ENCODE measurements at regions not wholly inside any gene's neighbourhood (a gene's known extent, or its start where the extent isn't known, plus 50 kb on each side); places are given as distances from the start of the nearest gene placed in this dataset.

DNA sequence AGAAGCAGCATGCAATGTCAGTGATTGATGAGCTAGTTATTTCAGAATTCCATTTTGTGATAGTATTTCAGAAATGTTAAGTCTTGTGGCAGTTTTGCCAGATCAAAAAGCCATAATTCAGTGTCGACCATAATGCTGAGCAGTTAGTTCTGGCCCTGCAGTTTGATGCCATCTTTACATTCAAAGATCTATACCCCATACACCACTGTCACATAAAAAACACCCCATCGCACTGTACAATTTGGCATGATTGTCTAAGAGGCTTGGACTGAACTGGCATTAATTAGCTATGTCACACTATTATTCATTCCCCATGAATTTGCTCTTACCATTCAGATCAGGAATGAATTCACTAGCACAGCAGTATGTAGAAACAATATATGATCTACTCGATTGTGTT is 127.7 kb upstream of the EPHA3 start:
- Histone ChIP-seq H3K9me3 (ENCODE audit: control insufficient read depth, low read length) (no peaks in the 10 kb centered on the region), H3K36me3 (ENCODE audit: control insufficient read depth, insufficient read depth, low read length) (no peaks in the 10 kb centered on the region), H3K4me1 (ENCODE audit: control insufficient read depth, insufficient read depth, low read length, poor library complexity, severe bottlenecking) (no peaks in the 10 kb centered on the region), H3K4me3 (ENCODE audit: extremely low read depth, insufficient read depth, low read length, poor library complexity, severe bottlenecking) (no peak overlapping the region), H3K27ac (ENCODE audit: low read depth, low read length, severe bottlenecking) (no peak overlapping the region)
- WGBS, 2 experiments (ENCODE audit: insufficient coverage in 2 of 2): 100% methylated on average over 2 to 3 of the region's 3 CpGs

DNA sequence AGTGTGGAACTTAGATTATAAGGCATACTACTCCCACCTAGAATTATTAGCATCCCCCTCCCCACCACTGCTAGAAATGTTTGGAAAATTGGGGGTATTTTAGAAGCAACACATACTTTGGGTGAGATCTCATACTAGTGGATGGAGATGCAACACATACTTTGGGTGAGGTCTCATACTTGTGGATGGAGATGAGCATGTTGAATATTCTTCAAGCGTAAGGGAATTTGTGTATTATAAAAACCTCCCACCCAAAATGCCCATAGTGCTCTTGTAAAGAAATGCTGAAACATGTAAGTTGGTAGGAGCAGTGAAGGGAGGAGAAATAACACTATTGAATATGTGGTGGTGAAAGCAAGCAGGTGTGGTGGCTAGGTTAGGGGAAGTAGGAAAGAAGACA is 124.0 kb upstream of the EPHA3 start:
- Histone ChIP-seq H3K36me3 (ENCODE audit: control insufficient read depth, insufficient read depth, low read length) (no peaks in the 10 kb centered on the region), H3K4me3 (ENCODE audit: extremely low read depth, insufficient read depth, low read length, poor library complexity, severe bottlenecking) (no peak overlapping the region), H3K4me1 (ENCODE audit: control insufficient read depth, insufficient read depth, low read length, poor library complexity, severe bottlenecking) (no peaks in the 10 kb centered on the region), H3K9me3 (ENCODE audit: control insufficient read depth, low read length) (no peaks in the 10 kb centered on the region), H3K27ac (ENCODE audit: low read depth, low read length, severe bottlenecking) (no peak overlapping the region)
- WGBS, 2 experiments (ENCODE audit: insufficient coverage in 2 of 2): no CpG with 5 or more reads among the region's 1 CpG

DNA sequence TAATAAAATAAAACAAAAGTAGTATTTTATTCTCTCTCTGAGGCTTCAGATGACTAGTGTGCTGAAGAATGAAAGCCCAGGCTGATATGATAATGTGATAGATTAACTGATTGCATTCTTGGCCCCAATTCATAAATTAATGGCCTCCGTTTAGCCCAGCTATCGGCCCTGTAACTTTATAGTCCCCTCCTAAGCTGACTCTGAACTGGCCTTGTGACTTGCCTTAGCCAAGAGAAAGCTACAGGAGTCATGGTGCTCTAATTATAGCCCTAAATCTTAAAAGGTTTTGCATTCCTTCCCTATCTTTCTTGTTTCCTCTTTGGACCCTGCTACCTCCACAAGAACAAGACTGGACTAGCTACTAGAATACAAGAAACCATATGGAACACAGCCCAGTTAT is 123.2 kb upstream of the EPHA3 start:
- 91 to 100% methylated on average over 2 of the region's 2 CpGs for WGBS, 2 experiments (ENCODE audit: insufficient coverage in 2 of 2)
- H3K4me3 ChIP-seq (ENCODE audit: extremely low read depth, insufficient read depth, low read length, poor library complexity, severe bottlenecking): no peak overlapping the region
- H3K36me3 ChIP-seq (ENCODE audit: control insufficient read depth, insufficient read depth, low read length): no peaks in the 10 kb centered on the region
- H3K4me1 ChIP-seq (ENCODE audit: control insufficient read depth, insufficient read depth, low read length, poor library complexity, severe bottlenecking): no peaks in the 10 kb centered on the region
- H3K27ac ChIP-seq (ENCODE audit: low read depth, low read length, severe bottlenecking): no peak overlapping the region
- H3K9me3 ChIP-seq (ENCODE audit: control insufficient read depth, low read length): no peaks in the 10 kb centered on the region

DNA sequence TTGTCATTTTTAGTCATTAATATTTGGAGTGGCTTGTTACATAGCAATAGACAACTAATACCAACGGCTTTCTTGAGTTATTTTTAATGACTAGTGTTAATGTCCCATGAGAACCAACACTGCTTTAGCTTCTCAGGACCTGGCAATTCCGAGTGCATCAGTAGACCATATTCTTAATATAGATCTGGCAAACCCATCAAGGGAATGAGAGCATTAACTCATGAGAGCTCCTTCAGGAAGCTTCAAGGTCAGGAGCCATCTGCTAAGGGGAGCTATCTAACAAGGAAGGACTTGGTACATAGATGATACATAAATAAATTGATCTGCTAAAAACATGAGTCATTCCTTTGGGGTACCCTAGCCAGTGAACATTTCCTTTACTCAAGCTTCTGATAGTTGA is 122.6 kb upstream of the EPHA3 start:
- H3K9me3 ChIP-seq (ENCODE audit: control insufficient read depth, low read length): no peaks in the 10 kb centered on the region
- H3K4me1 ChIP-seq (ENCODE audit: control insufficient read depth, insufficient read depth, low read length, poor library complexity, severe bottlenecking): no peaks in the 10 kb centered on the region
- WGBS, 2 experiments (ENCODE audit: insufficient coverage in 2 of 2): no CpG with 5 or more reads among the region's 2 CpGs
- no peak overlapping the region for H3K27ac ChIP-seq (ENCODE audit: low read depth, low read length, severe bottlenecking)
- H3K36me3 ChIP-seq (ENCODE audit: control insufficient read depth, insufficient read depth, low read length): no peaks in the 10 kb centered on the region
- no peak overlapping the region for H3K4me3 ChIP-seq (ENCODE audit: extremely low read depth, insufficient read depth, low read length, poor library complexity, severe bottlenecking)

DNA sequence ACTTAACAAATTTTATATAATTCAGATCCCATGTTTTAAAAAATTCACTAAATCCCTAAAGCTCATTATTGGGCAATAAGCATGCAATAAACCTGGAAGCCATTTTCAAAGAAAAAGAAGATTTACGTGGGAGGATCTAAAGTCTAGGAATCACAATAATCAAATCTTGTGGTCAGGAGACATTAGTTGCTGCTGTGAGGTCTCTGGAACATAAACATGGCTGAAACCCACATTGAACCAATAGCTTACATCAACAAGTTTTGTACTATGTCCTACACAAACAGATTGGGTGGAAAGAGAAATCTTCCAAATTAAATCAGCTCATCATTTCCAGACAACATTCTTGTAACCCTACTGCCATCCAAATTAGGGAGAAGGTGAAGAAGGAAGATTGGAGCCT is 121.9 kb upstream of the EPHA3 start:
- no peaks in the 10 kb centered on the region for H3K36me3 ChIP-seq (ENCODE audit: control insufficient read depth, insufficient read depth, low read length)
- H3K4me1 ChIP-seq (ENCODE audit: control insufficient read depth, insufficient read depth, low read length, poor library complexity, severe bottlenecking): no peaks in the 10 kb centered on the region
- no peak overlapping the region for H3K27ac ChIP-seq (ENCODE audit: low read depth, low read length, severe bottlenecking)
- no peak overlapping the region for H3K4me3 ChIP-seq (ENCODE audit: extremely low read depth, insufficient read depth, low read length, poor library complexity, severe bottlenecking)
- no CpG with 5 or more reads among the region's 1 CpG for WGBS, 2 experiments (ENCODE audit: insufficient coverage in 2 of 2)
- no peaks in the 10 kb centered on the region for H3K9me3 ChIP-seq (ENCODE audit: control insufficient read depth, low read length)

DNA sequence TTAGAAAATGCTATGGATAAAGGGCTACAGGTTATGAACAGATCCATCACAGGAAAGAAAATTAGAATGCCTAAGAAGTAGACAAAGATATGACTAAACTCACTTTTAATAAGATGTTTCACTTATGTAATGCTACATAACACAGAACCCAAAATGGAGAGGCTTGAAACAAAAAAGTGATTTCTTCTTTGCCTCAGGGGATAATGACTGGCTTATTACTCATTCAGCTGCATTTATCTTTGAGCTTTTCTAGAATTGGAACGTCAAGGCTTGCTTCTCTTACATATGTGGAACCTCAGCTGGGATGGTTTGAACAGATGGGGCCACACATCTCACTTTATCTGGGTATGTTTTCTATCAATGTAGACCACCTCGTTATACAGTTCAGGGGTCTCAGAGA is 120.6 kb upstream of the EPHA3 start:
- no peak overlapping the region for H3K27ac ChIP-seq (ENCODE audit: low read depth, low read length, severe bottlenecking)
- H3K9me3 ChIP-seq (ENCODE audit: control insufficient read depth, low read length): no peaks in the 10 kb centered on the region
- no peaks in the 10 kb centered on the region for H3K4me1 ChIP-seq (ENCODE audit: control insufficient read depth, insufficient read depth, low read length, poor library complexity, severe bottlenecking)
- no peak overlapping the region for H3K4me3 ChIP-seq (ENCODE audit: extremely low read depth, insufficient read depth, low read length, poor library complexity, severe bottlenecking)
- no peaks in the 10 kb centered on the region for H3K36me3 ChIP-seq (ENCODE audit: control insufficient read depth, insufficient read depth, low read length)
- no CpG with 5 or more reads among the region's 2 CpGs for WGBS, 2 experiments (ENCODE audit: insufficient coverage in 2 of 2)

DNA sequence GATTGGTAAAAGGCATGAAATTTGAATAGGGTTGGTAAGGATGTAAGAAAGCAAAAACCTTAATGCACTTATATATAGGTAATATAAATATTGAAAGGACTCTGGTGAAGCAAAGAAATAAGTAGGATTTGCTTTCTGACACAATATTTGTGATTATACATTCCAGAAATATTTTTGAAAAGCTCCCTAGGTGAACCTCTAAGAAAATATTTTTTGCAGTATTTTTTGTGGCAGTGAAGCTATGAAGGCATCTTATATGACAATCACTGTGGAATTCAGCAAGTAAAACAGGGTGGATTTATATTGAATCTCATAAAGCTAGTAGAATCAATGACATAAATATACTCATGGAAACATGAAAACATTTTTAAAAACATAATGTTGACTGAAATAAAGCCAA is 119.6 kb upstream of the EPHA3 start:
- no peaks in the 10 kb centered on the region for H3K9me3 ChIP-seq (ENCODE audit: control insufficient read depth, low read length)
- H3K4me3 ChIP-seq (ENCODE audit: extremely low read depth, insufficient read depth, low read length, poor library complexity, severe bottlenecking): no peak overlapping the region
- no peak overlapping the region for H3K27ac ChIP-seq (ENCODE audit: low read depth, low read length, severe bottlenecking)
- H3K4me1 ChIP-seq (ENCODE audit: control insufficient read depth, insufficient read depth, low read length, poor library complexity, severe bottlenecking): no peaks in the 10 kb centered on the region
- no peaks in the 10 kb centered on the region for H3K36me3 ChIP-seq (ENCODE audit: control insufficient read depth, insufficient read depth, low read length)

DNA sequence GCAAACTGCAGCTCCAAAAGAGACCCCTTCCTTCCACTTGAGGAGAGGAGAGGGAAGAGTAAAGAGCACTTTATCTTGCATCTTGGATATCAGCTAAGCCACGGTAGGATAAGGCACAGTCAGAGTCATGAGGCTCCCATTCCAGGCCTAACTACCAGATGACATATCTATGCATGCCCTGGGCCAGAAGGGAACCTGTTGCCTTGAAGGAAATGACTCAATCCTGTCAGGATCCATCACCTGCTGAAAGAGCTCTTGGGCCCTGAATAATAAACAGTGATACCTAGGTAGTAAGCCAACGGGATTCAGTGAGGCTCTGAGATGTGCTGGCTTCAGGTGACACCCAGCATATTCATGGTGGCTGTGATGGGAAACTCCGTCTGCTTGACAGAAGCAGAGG is 118.5 kb upstream of the EPHA3 start:
- H3K27ac ChIP-seq (ENCODE audit: low read depth, low read length, severe bottlenecking): no peak overlapping the region
- WGBS, 2 experiments (ENCODE audit: insufficient coverage in 2 of 2): 92 to 95% methylated on average over 3 of the region's 3 CpGs
- no peaks in the 10 kb centered on the region for H3K36me3 ChIP-seq (ENCODE audit: control insufficient read depth, insufficient read depth, low read length)
- no peak overlapping the region for H3K4me3 ChIP-seq (ENCODE audit: extremely low read depth, insufficient read depth, low read length, poor library complexity, severe bottlenecking)
- no peaks in the 10 kb centered on the region for H3K9me3 ChIP-seq (ENCODE audit: control insufficient read depth, low read length)
- H3K4me1 ChIP-seq (ENCODE audit: control insufficient read depth, insufficient read depth, low read length, poor library complexity, severe bottlenecking): no peaks in the 10 kb centered on the region

DNA sequence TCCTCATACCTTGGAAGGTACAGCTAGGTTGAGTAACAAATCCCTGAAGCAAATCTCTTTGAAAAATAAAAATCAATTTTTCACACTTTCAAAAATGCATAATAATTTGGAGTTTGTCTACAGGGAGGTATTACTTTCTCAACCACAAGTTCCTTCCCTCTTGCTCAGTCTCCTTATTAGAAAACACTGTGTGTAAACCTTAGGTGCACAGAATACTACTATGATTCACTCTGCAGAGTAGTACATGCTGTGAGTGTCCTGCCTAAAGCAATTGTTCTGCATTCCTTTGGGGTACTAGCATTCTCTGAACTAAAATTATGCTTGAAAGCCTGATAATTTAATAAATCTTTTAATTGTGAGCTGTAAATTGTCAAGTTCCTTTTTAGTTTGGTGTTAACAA is 115.9 kb upstream of the EPHA3 start:
- no peaks in the 10 kb centered on the region for H3K9me3 ChIP-seq (ENCODE audit: control insufficient read depth, low read length)

DNA sequence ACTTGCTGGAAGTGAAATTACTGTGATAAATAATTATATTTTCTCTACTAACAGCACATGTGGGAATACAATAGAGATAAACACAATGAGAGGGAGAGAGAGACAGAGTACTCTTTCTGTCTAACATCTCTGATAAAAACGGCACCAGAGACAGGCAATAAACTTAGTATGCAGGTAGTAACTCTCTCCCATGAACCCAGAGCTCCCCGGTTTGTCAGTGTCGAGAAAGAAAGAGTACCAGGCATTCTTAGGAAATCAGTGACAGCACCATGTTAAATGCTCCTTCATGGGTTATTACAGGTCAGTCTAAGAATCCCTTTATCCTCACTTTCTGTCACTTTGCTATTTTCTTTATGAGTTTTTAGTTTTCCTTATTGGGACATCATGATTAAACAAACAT is 110.7 kb upstream of the EPHA3 start:
- no peaks in the 10 kb centered on the region for H3K36me3 ChIP-seq (ENCODE audit: control insufficient read depth, insufficient read depth, low read length)
- H3K4me3 ChIP-seq (ENCODE audit: extremely low read depth, insufficient read depth, low read length, poor library complexity, severe bottlenecking): no peak overlapping the region
- no peaks in the 10 kb centered on the region for H3K4me1 ChIP-seq (ENCODE audit: control insufficient read depth, insufficient read depth, low read length, poor library complexity, severe bottlenecking)
- no peak overlapping the region for H3K27ac ChIP-seq (ENCODE audit: low read depth, low read length, severe bottlenecking)
- WGBS, 2 experiments (ENCODE audit: insufficient coverage in 2 of 2): 73 to 84% methylated on average over 2 of the region's 3 CpGs
- peaks cover 4% of the 10 kb centered on the region for H3K9me3 ChIP-seq (ENCODE audit: control insufficient read depth, low read length)

More for the DNA sequence above, 115.9 kb upstream of the EPHA3 start:
- no peak overlapping the region for H3K4me3 ChIP-seq (ENCODE audit: extremely low read depth, insufficient read depth, low read length, poor library complexity, severe bottlenecking)
- no peak overlapping the region for H3K27ac ChIP-seq (ENCODE audit: low read depth, low read length, severe bottlenecking)
- no peaks in the 10 kb centered on the region for H3K36me3 ChIP-seq (ENCODE audit: control insufficient read depth, insufficient read depth, low read length)
- H3K4me1 ChIP-seq (ENCODE audit: control insufficient read depth, insufficient read depth, low read length, poor library complexity, severe bottlenecking): no peaks in the 10 kb centered on the region

DNA sequence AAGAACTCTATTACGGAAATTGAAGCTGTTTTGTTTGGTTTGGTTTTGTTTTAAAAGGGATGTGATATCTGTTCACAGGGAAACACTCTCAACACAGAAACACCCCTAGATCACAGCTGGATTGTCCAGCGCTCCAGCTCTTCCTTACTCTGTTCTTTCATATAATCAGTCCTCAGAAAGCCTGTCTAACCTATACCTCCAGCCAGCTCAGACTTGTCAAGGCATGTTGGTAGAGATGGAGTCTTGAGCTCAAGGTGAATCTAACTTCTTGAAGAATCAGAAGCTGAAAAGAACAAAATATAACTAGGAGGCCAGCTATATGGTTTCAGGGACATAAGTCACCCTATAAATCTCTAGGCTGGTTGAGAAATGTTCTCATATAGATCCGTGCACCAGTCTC is 110.2 kb upstream of the EPHA3 start:
- no peak overlapping the region for H3K27ac ChIP-seq (ENCODE audit: low read depth, low read length, severe bottlenecking)
- H3K9me3 ChIP-seq (ENCODE audit: control insufficient read depth, low read length): peaks cover 4% of the 10 kb centered on the region
- 60 to 100% methylated on average over 1 of the region's 3 CpGs for WGBS, 2 experiments (ENCODE audit: insufficient coverage in 2 of 2)
- H3K4me1 ChIP-seq (ENCODE audit: control insufficient read depth, insufficient read depth, low read length, poor library complexity, severe bottlenecking): no peaks in the 10 kb centered on the region
- no peak overlapping the region for H3K4me3 ChIP-seq (ENCODE audit: extremely low read depth, insufficient read depth, low read length, poor library complexity, severe bottlenecking)
- no peaks in the 10 kb centered on the region for H3K36me3 ChIP-seq (ENCODE audit: control insufficient read depth, insufficient read depth, low read length)

DNA sequence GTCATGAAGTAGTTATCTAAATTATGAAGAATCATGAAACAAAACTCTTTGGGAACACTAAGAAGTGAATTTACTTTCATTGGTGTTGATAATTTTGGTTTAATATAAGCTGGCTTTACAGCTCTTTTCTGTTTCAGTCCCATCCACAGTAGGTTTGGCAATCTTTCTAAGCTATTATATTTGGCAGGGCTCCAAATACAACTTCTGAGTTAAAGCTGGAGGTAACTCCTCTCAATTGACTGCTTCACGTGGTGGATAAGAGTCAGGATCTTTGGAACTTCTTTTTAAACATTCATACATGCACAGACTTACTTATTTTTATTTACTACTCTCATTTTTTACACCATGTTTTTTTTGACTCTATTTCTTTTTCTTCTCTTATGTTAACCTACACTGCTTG is 106.5 kb upstream of the EPHA3 start:
- peaks cover 4% of the 10 kb centered on the region for H3K9me3 ChIP-seq (ENCODE audit: control insufficient read depth, low read length)
- no peaks in the 10 kb centered on the region for H3K4me1 ChIP-seq (ENCODE audit: control insufficient read depth, insufficient read depth, low read length, poor library complexity, severe bottlenecking)
- H3K36me3 ChIP-seq (ENCODE audit: control insufficient read depth, insufficient read depth, low read length): no peaks in the 10 kb centered on the region
- WGBS, 2 experiments (ENCODE audit: insufficient coverage in 2 of 2): 60 to 86% methylated on average over 1 of the region's 1 CpG
- H3K27ac ChIP-seq (ENCODE audit: low read depth, low read length, severe bottlenecking): no peak overlapping the region
- H3K4me3 ChIP-seq (ENCODE audit: extremely low read depth, insufficient read depth, low read length, poor library complexity, severe bottlenecking): no peak overlapping the region
